ENCODE measurements at regions not wholly inside any gene's neighbourhood (a gene's known extent, or its start where the extent isn't known, plus 50 kb on each side); places are given as distances from the start of the nearest gene placed in this dataset.

DNA sequence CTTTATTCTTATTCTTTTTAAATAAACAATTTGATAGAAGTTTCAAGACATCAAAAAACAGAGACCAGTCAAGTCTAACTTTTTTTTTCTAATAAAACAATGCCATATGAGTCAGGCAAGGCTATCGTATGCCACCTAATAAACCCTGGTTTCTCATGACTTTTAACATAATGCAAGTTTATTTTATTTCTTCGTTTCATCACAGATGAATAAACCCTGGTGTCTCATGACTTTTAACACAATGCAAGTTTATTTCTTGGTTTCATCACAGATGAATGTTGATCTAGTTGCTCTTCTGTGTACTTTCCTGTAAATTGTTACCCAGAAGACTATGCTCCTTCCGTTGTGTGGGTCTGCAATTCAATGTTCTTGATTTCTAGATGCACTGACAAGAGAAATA is 905.4 kb downstream of the ROBO2 start:
- DNase-seq: no peak
- Histone ChIP-seq H3K27ac (no peak overlapping the region), H3K4me1 (no peaks in the 10 kb centered on the region), H3K36me3 (ENCODE audit: low read depth, missing control alignments) (no peaks in the 10 kb centered on the region), H3K4me3 (no peak overlapping the region), H3K9me3 (no peaks in the 10 kb centered on the region), H3K27me3 (no peaks in the 10 kb centered on the region)
- TF ChIP-seq, protein P1, sequence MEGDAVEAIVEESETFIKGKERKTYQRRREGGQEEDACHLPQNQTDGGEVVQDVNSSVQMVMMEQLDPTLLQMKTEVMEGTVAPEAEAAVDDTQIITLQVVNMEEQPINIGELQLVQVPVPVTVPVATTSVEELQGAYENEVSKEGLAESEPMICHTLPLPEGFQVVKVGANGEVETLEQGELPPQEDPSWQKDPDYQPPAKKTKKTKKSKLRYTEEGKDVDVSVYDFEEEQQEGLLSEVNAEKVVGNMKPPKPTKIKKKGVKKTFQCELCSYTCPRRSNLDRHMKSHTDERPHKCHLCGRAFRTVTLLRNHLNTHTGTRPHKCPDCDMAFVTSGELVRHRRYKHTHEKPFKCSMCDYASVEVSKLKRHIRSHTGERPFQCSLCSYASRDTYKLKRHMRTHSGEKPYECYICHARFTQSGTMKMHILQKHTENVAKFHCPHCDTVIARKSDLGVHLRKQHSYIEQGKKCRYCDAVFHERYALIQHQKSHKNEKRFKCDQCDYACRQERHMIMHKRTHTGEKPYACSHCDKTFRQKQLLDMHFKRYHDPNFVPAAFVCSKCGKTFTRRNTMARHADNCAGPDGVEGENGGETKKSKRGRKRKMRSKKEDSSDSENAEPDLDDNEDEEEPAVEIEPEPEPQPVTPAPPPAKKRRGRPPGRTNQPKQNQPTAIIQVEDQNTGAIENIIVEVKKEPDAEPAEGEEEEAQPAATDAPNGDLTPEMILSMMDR (IDR thresholded peaks at IDR 0.05): no peak
- no peak for TF ChIP-seq POLR2A (IDR thresholded peaks at IDR 0.05)
- WGBS, 2 donors: 77 to 93% methylated on average over 3 of the region's 3 CpGs
- intact Hi-C loops (cut with DNase I; ENCODE audit: low total_unique reads): no loop called here

DNA sequence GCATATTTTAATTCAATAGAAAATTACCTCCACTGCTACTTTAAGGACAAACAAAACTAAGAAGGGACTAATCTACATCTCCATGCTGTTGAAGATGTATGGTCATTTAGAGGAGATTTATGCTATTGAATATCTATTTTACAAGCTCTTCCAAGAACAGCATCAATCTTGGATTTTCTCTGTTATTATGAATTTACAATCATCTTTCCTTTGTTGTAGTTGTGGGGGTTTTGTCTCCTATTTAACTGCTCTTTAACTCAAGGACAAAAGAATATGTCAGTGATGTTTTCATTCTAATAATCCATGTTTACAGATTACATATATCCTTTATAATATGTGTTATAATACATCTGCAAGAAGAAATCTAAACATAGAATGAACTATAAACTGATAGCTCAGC is 907.8 kb downstream of the ROBO2 start:
- no peaks in the 10 kb centered on the region for H3K36me3 ChIP-seq (ENCODE audit: low read depth, missing control alignments)
- no peak overlapping the region for H3K4me3 ChIP-seq
- no peak overlapping the region for H3K27ac ChIP-seq
- no peak for TF ChIP-seq POLR2A (IDR thresholded peaks at IDR 0.05)
- TF ChIP-seq, protein P1 (IDR thresholded peaks at IDR 0.05): no peak
- intact Hi-C loops (cut with DNase I; ENCODE audit: low total_unique reads): no loop called here
- no peak for DNase-seq
- H3K9me3 ChIP-seq: no peaks in the 10 kb centered on the region
- no peaks in the 10 kb centered on the region for H3K4me1 ChIP-seq
- H3K27me3 ChIP-seq: no peaks in the 10 kb centered on the region

DNA sequence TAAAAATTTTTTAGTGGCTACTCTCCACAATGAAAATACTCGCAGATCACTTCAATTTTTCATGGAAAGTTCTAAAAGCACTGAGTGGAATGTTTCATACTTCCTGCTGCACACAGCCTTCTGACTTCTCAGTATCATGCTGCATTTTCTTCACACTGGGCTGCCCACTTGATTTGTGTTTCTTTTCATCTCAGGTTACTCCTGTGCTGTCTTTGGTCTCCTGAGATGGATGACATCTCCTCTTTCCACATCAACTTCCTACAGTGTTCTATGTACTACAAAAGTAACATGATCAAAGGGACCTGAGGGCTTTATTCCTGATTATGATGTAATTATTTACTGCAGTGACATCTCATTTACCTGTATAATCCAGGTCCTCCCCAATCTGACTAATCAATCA is 927.7 kb downstream of the ROBO2 start:
- H3K36me3 ChIP-seq (ENCODE audit: low read depth, missing control alignments): no peaks in the 10 kb centered on the region
- no peaks in the 10 kb centered on the region for H3K9me3 ChIP-seq
- no peaks in the 10 kb centered on the region for H3K4me1 ChIP-seq
- TF ChIP-seq, protein P1 (IDR thresholded peaks at IDR 0.05): no peak
- no peak for TF ChIP-seq POLR2A (IDR thresholded peaks at IDR 0.05)
- H3K27ac ChIP-seq: no peak overlapping the region
- WGBS, 2 donors: 63 to 84% methylated on average over 1 of the region's 1 CpG
- no peak for DNase-seq
- intact Hi-C loops (cut with DNase I; ENCODE audit: low total_unique reads): no loop called here
- no peaks in the 10 kb centered on the region for H3K27me3 ChIP-seq
- no peak overlapping the region for H3K4me3 ChIP-seq

DNA sequence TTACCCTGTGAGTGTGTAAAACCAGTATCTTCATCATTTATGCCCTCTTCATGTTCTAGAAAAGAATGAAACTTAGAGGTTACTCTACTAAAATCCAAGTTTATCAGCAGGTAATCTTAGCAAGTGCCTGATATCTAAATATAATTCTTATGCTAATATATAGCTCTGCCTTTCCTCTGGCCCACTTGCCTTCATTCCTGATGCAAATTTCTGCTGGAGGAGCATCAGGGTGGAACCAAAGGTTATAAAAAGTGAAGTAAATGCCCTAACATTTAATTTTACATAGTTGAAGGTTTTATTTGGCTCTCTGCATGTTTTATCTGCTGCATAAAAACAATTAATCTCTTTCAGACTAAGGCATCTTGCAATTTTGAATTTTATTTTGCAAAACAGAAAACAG is 936.2 kb downstream of the ROBO2 start:
- H3K27ac ChIP-seq: no peak overlapping the region
- no peak overlapping the region for H3K4me3 ChIP-seq
- H3K4me1 ChIP-seq: no peaks in the 10 kb centered on the region
- no peaks in the 10 kb centered on the region for H3K27me3 ChIP-seq
- H3K9me3 ChIP-seq: no peaks in the 10 kb centered on the region
- DNase-seq: no peak
- H3K36me3 ChIP-seq (ENCODE audit: low read depth, missing control alignments): no peaks in the 10 kb centered on the region
- TF ChIP-seq POLR2A (IDR thresholded peaks at IDR 0.05): no peak
- TF ChIP-seq, protein P1 (IDR thresholded peaks at IDR 0.05): no peak
- intact Hi-C loops (cut with DNase I; ENCODE audit: low total_unique reads): no loop called here

DNA sequence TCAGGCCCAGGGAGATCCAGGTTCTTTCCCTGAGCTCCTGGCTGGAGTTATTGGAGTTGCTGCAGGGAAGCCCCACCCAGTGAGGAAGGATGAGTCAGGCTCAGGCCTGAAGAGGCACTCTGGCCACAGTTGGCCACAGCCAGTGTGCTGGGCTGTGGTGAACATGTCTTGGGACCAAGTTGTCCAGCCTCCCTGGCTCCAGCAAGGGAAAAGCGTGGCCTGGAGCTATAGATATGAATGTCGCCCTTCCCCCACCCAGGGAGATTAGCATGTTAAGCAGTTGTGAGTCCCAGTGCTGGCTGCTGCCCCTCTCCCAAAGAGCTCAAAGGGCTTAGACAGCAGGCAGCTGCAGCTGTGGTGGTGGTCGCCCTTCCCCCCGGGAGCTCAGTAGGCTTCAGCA is 963.2 kb downstream of the ROBO2 start:
- Histone ChIP-seq H3K27me3 (no peaks in the 10 kb centered on the region), H3K27ac (no peak overlapping the region), H3K4me3 (no peak overlapping the region), H3K4me1 (no peaks in the 10 kb centered on the region), H3K9me3 (no peaks in the 10 kb centered on the region), H3K36me3 (ENCODE audit: low read depth, missing control alignments) (no peaks in the 10 kb centered on the region)
- WGBS, 2 donors: 98% methylated on average over 4 of the region's 4 CpGs; no CpG with 5 or more reads in 1 of the 2 donors
- TF ChIP-seq, protein P1 (IDR thresholded peaks at IDR 0.05): no peak
- no peak for TF ChIP-seq POLR2A (IDR thresholded peaks at IDR 0.05)
- intact Hi-C loops (cut with DNase I; ENCODE audit: low total_unique reads): no loop called here
- DNase-seq: no peak

All from testis (tissue), 2 donors.